RKO (cell line): ENCODE measurements at regions not wholly inside any gene's neighbourhood (a gene's known extent, or its start where the extent isn't known, plus 50 kb on each side); places are given as distances from the start of the nearest gene placed in this dataset.

Experiments used
- DNase-seq: peaks from one replicate; pipeline ENCODE4 v3.0.0-alpha.2; 2016; ENCODE audit warnings: low spot score

DNA sequence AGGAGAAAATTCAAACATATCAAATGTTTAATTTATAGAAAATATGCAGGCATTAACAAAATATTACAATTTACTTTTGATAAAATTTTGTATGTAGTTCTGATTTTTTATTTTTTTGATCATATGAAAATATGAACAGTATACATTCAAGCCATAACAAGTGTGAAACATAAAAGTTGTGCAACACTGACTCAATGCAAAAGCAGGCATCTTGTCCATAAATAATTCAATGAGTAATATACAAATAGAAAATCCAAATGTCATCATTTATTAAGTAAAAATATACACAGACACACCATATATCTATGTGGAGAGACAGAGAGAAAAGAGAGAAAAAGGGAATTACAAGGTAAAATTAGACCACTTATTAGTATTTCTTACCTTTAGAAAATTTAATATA is 1183.9 kb downstream of the SLITRK1 start:
- DNase-seq: no peak

DNA sequence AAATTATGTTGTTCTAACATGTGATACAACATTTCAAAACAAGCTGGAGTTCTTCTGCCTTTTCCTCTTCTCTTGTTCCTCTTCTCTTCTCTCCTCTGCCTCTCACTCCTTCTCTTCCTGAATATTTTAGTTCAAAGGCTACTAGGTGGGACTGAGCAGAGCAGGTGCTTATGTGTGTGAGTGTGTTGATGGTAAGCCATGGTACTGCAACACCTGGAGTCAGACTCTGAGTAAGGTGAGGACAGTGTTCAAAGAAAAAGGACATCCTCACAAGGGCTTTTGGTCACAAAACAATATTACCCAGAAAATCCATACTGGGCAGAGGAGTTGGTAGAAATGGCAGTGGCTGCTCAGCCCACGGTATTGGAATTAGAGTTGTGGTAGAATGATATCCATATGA is 1188.7 kb downstream of the SLITRK1 start:
- no peak for DNase-seq

DNA sequence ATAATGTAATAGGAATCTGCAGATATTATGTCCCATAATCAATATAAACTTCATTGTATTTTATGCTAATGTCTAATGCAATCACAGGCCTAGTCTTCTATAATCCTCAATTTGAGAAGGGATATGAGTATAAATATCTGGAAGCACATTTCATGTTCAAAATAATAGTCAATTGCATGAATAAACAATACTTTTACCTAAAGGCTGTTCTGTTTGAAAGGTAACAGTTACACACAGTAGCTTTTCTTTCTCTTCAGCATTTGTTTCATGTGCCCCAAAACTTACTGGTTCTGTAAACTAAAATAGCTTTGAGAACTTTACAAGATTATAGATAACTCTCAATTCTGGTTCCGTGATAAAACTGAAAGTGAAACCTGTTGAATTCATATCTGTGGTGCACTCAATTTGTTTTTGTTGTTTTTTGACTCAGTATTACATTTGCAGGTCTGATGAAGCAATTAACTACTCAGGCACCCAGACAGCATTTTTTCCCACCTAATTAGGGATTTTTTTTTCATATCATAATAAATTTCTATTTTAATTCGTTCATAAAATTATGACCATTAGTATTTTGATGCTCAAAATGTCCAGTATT is 1193.8 kb downstream of the SLITRK1 start:
- DNase-seq: peak; percentile 69

DNA sequence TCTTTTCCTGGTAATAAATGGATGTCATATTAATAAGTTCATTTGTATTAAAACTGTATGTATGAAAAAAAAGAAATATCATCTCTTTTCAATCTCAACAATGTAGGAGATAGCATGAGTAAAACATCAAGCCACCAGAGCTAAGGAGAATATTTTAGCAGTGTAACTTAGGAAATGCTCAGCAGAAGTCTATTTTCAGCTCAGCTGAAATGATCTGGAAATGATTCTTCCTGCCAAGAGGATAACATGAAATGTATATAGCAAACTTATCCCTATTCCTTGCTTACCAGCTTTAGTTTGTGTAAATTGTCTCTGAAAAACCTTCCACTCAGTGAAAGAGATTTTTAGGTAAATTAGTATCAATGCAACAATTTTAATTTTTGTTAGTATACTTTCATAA is 1194.4 kb downstream of the SLITRK1 start:
- peak; percentile 14 for DNase-seq

DNA sequence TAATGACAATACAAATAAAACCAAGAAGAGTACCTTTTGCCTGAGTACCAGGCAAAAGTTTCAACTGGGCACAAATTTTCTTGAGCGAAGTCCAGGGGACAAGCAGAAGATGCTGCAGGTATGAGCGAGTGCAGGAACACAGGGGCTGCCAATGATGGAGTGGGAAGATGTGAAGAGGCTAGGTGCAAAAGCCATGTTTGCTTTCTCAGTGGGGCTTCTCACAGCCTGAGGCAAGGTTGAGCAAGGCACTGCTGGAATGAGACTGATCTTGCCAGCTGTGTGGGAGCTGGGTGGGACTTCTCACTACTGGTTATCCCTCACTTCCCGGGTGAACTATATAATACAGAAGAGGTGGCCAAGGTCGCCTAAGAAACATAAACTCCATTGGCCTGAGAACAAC is 1200.7 kb downstream of the SLITRK1 start:
- DNase-seq: no peak

DNA sequence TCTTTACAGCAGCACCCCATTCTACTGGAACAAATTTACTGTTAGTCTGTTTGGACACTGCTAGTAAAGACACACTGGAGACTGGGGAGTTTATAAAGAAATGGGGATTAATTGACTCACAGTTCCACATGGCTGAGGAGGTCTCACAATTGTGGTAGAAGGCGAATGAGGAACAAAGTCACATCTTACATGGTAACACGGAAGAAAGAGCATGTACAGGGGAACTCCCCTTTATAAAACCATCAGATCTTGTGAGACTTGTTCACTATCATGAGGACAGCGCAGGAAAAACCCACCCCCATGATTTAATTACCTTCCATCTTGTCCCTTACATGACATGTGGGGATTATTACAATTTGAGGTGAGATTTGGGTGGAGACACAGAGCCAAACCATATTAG is 1204.2 kb downstream of the SLITRK1 start:
- no peak for DNase-seq

DNA sequence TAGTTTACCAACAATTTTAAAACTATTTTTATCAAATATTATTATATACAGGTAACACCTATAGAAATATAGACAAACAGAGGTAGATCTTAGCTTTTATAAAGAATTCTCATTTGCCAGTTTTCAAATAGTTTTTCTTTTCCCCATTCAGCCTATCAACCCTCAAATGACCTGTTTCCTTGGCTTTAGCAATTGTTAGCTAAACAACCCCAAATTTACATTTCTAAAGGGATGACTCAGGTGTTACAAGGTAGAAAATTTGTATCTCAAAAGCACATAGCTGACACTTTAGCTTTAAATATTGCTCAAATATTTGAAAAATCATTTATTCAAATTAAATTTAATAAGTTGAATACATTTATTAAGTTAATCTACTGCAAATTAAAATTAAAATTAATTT is 1207.2 kb downstream of the SLITRK1 start:
- no peak for DNase-seq

DNA sequence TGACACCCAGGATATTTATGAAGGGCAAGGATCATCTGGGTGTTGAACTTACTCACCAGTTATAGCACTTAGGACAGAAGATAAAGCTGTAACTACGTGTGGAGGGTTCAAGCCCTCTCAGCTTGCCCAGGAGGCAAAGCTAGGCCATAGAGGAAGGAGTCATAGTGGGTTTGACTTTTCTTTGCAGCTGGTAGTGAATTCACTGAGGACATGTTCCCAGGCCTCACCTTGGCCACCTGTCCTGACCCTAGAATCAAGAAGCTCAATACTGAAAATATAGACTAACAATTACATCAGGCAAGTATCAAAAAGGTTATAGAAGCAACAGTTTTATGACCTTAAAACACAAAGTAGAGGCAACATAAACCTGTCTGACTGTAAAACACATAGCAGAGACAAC is 1207.7 kb downstream of the SLITRK1 start:
- DNase-seq: no peak

DNA sequence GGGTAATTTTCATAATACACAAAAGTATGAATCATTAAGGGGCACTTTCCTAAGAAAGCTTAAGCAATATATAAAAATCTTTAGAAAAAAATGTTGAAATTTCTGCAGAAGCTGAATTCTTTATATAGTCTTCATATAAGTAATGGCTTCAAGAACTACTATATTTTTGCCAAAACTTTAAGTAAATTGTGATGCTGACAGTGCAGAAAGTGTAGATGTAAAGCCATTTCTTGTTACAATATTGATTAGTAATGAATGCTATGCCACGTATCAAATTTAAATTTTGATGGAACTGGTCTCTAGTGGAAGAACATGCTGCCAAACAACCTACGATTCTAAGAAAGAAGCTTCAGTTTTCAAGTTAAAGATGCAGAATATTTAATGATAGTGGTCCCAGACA is 1210.0 kb downstream of the SLITRK1 start:
- DNase-seq: no peak

DNA sequence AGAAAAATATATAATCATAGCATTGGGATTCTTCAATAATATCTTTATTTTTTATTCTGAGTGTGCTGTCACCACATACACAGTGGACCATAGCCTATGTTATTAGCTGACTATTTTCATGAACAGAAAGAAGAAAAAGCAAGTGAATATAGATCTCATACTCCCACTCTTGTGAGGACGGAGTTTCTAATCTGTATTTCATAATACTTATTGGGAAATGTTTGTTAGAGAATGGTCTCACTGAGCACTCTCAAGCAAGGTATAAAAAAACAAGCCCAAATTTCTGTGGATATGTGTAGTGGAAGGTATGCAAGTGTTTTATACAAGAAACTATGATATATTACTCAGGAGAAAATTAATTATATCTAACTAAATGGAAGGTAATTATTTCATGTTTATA is 1218.1 kb downstream of the SLITRK1 start:
- no peak for DNase-seq

DNA sequence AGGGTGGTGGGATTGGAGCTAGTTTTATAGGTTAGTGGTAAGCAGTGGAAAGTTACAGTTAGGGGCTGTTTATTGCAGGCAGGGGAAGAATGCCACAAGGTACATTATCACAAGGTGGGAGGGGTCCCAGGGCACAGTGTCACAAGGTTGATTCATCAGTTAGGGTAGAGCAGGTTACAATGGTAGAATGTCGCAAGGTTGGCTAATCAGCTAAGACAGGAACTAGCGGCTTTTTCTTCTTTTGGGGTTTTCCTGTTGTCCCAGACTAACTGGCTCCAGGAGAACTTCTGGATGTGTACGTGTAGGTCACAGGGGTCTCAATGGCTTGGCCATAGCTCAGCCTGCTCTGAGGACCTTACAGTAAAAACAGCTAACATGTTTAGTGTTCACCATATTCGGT is 1221.1 kb downstream of the SLITRK1 start:
- DNase-seq: no peak

DNA sequence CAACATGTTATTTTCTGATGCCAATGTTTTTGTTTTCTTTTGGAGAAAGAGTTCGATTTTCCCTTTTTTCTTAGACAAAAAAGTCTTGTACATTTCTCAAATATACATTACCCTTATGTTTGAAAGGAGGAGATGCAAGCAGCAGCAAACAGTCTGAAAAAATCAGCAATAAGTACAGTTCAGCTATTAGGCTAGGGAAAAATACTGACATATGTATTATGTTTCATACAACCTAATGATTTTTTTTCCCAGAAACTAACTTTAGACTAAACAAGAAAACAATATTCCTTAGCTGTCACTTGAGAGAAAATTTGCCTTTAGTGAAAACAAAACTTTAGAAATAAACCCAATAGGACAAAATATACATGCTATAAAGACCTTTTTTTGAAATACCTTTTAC is 1223.5 kb downstream of the SLITRK1 start:
- DNase-seq: no peak

DNA sequence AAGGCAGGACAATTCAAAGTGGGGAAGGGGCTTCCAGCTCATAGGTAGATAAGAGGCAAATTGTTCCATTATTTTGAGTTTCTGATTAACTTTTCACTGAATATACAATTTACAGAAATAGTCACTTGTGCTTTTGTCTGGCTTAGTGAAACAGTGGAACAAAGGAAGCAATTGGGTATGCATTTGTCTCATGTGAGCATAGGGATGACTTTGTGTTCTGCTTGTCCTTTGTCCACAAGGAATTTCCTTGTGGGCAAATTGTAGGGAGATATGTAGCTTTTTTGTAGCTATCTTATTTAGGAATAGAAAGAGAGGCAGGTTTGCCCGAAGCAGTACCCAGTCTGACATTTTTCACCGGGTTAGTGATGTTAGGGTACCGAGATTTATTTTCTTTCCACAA is 1224.8 kb downstream of the SLITRK1 start:
- DNase-seq: no peak

DNA sequence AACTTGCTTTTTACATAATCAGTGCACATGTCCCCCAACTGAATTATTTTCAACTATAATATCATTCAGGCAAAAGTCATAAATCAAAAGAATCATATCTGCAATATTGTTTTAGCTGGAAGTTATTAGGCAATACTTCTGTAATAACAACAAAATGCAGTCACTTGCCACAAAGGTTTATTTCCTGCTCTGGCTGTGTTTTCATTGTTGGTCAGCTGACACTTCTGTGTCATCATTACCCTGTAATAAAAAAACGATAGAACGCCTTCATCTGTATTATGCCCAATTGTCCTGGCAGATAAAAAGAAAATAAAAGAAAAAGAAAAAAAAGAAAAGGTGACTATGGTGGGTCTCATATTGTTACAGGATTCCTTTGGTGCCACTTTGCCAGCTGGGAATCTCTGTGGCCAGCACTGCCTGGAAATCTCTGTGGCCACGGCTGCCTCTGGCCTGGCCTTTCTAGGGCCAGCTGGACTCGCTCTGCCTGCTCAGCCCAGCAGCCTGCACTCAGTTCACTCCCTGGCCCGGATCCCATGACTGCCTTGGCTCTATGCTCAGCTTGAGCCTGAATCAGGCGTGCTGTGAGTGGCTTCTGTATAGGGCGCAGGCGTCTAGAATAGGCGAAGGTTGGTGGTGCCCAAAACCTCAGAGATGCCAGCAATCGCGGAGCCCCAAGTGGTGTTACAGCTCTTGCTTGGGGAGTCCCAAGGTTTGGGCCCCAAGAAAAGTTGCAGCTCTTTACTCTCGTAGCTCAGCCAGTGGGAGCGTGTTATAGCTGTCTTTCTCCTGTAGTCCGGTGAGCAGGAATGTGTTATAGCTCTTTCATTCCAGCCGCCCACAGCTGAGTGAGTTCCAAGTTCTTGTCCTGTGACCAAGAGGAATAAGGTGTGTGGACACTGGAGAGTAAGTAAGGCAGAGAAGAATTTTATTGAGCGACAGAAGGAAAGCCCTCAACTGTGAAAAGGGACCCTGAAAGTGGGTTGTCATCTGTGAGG is 1227.1 kb downstream of the SLITRK1 start:
- DNase-seq: no peak

DNA sequence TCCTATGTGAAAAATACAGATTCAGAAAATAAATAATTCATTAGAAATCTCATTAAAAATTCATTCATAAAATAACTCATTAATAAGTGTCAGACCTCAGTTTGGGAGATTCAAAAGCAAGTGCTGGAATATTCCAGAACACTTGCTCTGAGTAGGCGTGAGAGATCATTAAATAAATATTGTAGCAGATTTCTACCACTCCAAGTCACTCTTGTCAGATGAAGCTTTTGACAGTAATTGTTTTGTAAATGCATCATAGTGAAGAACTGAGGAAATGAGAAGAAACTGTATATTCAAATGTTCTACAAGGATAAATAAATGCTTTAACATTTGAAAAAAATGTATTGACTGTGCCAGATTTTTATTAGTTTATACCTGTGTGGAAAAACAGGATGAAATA is 1228.1 kb downstream of the SLITRK1 start:
- DNase-seq: no peak

DNA sequence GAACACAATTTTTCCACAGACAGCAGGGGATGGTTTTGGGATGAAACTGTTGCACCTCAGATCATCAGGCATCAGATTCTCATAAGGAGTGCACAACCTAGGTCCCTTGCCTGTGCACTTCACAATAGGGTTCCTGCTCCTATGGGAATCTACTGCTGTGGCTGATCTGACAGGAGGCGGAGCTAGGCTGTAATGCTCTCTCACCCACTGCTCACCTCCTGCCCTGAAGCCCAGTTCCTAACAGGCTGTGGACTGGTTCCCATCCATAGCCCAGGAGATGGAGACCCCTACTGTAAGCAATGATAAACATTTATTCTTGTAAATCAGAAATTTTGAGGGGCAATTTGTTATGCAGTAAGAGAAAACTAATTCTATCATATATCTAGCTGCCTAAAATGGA is 1234.7 kb downstream of the SLITRK1 start:
- DNase-seq: no peak

DNA sequence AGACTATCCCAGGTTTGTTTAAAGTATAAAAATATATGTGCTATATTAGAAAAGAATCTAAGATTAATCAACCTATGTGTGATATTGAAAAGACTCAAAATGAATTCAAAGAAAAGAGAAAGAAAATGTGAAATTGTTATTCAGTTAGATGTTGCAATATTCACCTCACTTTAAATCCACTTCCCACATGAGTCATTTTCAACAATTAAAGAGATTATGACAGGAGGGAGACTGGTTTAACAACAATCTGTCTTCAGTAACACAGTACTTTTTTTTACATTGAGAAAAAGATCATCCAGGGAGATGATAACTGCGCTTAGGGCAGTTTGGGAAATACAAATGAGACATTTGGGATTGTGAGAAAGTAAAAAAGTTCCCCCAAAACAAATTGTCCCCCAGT is 1246.2 kb downstream of the SLITRK1 start:
- DNase-seq: no peak

DNA sequence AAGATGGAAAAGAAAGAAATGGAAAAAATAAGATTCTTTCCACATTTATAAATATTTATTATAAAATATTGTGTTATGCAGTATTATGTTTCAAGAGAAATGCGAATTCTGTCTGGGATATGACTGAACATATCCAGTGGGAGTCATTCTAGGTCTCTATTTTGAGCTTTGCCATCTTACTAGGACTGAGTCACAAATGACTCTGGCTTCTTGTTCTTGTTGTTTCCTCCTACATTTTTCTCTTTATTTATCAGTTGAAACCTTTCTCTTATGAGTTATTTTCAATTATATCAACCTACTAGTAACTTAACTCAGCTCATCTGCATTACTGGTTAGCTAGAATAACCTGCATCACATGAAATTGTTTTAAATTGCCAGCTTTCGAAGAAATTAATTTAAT is 1247.3 kb downstream of the SLITRK1 start:
- peak; percentile 38 for DNase-seq

DNA sequence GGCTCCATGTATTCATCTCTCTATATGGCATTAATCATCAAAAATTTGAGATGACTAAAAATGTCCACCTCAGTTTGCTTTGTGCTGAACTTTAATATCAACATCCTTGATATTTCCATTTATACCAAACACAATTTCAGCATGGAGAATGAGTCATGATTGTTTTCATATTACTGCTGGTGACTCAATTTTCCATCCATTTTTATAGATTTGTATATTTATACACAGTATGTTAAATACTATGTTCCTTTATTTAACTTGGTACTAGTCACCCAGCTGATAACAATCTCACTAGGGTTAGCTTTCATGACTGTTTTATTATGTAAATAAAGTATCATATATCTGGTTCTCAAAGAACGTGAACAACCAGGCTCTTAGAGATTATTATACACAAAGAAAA is 1255.1 kb downstream of the SLITRK1 start:
- DNase-seq: peak; percentile 16

DNA sequence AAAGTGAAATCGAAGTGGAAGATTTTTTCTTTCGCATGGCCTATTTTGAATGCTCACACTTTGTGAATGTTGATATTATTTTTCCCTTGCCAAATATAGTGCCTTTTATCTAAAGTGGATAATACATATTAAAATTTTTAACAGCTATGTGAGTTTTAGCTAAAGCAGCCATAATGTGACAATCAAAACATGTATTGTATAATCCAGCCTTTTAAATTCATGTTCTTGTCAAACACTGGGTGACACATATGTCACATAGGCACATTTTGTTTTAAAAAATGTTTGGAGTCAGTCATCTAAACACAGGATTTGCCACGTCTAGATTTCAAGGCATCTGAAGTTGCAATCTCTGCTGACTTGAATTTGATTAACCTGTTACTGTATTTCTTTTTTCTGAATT is 1256.6 kb downstream of the SLITRK1 start:
- no peak for DNase-seq

DNA sequence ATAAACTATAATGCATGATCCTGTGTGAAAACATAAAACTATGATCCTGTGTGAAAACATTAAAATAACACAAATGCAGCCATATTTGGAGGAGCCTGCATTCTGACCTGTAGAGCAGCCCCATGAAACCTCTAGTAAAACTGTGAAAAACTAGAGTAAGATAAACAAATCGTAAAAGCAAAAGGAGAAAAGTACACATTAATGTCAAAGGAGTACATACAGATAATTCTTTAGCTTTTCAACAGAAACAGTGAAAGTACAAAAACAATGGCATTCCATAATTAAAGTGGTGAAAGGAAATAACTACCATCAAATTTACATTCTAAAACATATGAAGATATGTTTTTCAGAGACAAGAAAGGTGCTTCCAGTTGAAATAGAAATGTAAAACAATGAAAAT is 1267.2 kb downstream of the SLITRK1 start:
- no peak for DNase-seq

DNA sequence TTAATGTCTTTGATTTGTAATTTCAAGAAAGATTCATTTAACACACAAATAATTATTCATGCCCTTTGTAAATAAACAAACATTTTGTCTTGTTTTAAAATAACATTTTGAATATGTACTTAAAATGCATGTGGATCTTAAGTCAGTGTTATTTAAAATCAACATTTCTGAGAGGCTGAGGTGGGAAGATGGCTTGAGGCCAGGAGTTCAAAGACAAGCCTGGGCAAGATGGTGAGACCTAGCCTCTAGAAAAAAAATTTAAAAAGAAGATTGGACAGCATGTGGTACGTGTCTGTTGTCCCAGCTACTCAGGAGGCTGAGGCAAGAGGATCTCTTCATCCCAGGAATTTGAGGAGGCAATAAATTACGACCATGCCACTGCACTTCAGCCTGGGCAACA is 1268.2 kb downstream of the SLITRK1 start:
- no peak for DNase-seq

DNA sequence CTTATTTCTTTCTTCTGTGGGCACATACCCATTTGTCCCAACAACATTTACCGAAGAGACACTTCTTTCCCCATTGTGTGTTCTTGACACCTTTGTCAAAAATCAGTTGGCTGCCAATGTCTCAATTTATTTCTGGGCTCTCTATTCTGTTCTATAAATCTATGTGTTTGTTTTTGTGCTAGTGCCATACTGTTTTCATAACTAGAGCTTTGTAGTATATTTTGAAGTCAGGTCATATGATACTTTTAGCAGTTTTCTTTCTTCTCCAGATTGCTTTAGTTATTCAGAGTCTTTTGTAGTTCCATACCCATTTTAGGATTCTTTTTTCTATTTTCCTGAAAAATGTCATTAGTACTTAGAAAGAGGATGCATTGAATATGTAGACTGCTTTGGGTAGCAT is 1276.3 kb downstream of the SLITRK1 start:
- no peak for DNase-seq

DNA sequence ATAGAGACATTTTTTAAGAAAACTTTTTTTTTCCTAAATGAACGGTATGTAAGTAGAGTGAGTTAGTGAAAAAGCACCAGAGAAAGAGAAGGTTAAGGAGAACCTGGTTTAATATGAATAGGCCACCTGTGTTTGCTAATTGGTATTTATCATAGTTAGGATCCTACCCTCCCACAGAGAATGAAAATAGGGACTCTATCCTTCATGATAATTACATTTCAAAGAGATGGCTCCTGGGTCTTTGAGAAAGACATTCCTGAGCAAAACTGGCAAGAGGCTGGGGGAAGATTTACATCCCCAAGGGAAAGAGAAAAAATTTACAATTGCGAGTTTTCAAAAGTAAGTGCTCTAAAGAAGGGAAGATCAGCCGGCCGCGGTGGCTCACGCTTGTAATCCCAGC is 1284.5 kb downstream of the SLITRK1 start:
- DNase-seq: no peak
